ENCODE measurements at regions not wholly inside any gene's neighbourhood (a gene's known extent, or its start where the extent isn't known, plus 50 kb on each side); places are given as distances from the start of the nearest gene placed in this dataset.
"Not testable (repeated sequence)": the region's sequence is repeated elsewhere in the genome, so short reads cannot be mapped to it uniquely, and the experiment has no call there.

DNA sequence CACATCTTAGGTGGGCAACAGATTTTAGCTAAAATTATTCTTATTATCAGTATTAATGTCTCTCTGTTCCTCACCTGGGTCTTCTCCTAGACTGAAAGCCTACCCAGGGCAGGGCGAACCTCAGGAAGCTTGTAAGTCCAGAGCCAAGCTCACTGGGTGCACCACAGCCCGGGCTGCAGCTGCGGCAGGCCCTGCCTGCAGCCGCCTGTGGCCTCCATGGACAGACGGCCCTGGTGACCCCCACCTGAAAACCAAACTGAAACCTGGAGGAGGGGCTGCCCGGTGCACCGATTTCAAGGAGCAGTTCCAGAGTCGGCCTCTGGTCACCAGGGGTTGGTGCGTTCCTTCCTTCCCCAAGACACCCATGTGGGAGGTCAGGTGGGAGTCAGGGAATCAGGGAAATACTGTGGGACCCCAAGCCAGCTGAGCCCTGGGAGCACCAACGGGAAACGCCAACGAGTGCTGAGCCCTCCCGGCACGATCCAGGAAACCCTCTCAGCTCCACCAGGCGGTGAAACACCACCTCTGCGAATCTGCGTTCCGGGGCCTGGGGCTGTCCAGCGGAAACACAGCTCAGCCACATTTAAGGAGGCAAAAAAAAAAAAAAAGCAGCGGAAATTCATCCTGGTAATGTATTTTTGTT lies 68.6 kb upstream of the PPP1R26 start:
- Histone ChIP-seq H3K27ac (ENCODE audit: low read depth, low read length) (no peak overlapping the region), H3K4me3 (ENCODE audit: insufficient read depth, low read length) (no peak overlapping the region), H3K36me3 (ENCODE audit: insufficient read depth, low read length) (no peaks in the 10 kb centered on the region), H2AFZ (ENCODE audit: low read length) (no peak overlapping the region), H3K9me3 (ENCODE audit: low read depth, low read length) (no peaks in the 10 kb centered on the region), H3K27me3 (ENCODE audit: insufficient read depth, low read length) (no peaks in the 10 kb centered on the region), H3K4me1 (ENCODE audit: insufficient read depth, low read length) (no peaks in the 10 kb centered on the region), H3K79me2 (ENCODE audit: insufficient read depth, low read length) (no peaks in the 10 kb centered on the region), H3K4me2 (ENCODE audit: insufficient read depth, low read length) (no peak overlapping the region), H4K20me1 (ENCODE audit: insufficient read depth, low read length) (no peaks in the 10 kb centered on the region)
- peak; percentile 49 for DNase-seq (ENCODE audit: insufficient read length, low spot score, missing footprints)
- TF ChIP-seq, protein P1, sequence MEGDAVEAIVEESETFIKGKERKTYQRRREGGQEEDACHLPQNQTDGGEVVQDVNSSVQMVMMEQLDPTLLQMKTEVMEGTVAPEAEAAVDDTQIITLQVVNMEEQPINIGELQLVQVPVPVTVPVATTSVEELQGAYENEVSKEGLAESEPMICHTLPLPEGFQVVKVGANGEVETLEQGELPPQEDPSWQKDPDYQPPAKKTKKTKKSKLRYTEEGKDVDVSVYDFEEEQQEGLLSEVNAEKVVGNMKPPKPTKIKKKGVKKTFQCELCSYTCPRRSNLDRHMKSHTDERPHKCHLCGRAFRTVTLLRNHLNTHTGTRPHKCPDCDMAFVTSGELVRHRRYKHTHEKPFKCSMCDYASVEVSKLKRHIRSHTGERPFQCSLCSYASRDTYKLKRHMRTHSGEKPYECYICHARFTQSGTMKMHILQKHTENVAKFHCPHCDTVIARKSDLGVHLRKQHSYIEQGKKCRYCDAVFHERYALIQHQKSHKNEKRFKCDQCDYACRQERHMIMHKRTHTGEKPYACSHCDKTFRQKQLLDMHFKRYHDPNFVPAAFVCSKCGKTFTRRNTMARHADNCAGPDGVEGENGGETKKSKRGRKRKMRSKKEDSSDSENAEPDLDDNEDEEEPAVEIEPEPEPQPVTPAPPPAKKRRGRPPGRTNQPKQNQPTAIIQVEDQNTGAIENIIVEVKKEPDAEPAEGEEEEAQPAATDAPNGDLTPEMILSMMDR (IDR thresholded peaks at IDR 0.05; ENCODE audit: extremely low read depth, low read depth, low read length), result no peak

DNA sequence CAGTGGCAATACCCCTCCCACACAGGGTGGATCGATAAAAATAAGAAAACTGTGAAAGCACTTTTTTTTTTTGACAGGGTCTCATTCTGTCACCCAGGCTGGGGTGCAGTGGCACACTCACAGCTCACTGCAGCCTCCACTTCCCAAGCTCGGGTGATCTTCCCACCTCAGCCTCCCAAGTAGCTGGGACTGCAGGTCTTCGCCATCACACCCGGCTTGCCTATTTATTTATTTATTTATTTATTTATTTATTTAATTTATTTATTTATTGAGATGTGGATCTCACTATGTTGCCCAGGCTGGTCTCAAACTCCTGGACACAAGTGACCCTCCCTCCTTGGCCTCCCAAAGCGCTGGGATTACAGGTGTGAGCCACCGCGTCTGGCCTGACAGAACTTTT lies 68.0 kb upstream of the PPP1R26 start:
- not testable (repeated sequence) for H3K36me3 ChIP-seq (ENCODE audit: insufficient read depth, low read length); H3K4me2 ChIP-seq (ENCODE audit: insufficient read depth, low read length); H4K20me1 ChIP-seq (ENCODE audit: insufficient read depth, low read length); H2AFZ ChIP-seq (ENCODE audit: low read length); H3K79me2 ChIP-seq (ENCODE audit: insufficient read depth, low read length); H3K9me3 ChIP-seq (ENCODE audit: low read depth, low read length); H3K4me3 ChIP-seq (ENCODE audit: insufficient read depth, low read length); H3K27ac ChIP-seq (ENCODE audit: low read depth, low read length); H3K4me1 ChIP-seq (ENCODE audit: insufficient read depth, low read length); H3K27me3 ChIP-seq (ENCODE audit: insufficient read depth, low read length)
- peak; percentile 18 for DNase-seq (ENCODE audit: insufficient read length, low spot score, missing footprints)

DNA sequence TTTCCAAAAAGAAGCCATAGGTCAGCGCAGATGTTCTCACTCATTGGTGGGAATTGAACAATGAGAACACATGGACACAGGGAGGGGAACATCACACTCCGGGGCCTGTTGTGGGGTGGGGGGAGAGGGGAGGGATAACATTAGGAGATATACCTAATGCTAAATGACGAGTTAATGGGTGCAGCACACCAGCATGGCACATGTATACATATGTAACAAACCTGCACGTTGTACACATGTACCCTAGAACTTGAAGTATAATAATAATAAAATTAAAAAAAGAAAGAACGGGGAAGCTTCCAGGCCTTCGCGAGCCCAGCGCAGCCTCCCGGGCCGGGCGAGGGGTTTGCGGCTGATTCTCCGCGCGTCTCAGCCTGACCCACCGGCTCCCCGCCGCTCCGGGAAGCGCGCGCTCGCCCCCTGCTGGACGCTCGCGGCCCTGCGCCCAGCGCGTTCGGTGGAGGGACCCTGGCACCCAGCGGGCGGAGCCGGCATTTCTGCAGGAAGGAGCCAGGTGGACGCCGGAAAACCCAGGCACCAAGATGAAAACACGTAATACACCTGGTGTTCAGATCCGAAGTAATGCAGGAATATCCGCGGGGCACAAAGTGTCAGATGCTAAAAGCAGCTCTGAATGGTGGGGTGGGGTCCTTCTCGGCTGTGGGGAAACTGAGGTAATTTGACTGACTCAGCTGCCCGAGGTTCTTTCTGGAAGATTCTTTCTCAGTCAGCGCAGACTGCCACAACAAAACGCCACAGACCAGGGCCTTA lies 67.1 kb upstream of the PPP1R26 start:
- H3K79me2 ChIP-seq (ENCODE audit: insufficient read depth, low read length); H2AFZ ChIP-seq (ENCODE audit: low read length); H3K9me3 ChIP-seq (ENCODE audit: low read depth, low read length); H3K27ac ChIP-seq (ENCODE audit: low read depth, low read length); H4K20me1 ChIP-seq (ENCODE audit: insufficient read depth, low read length); H3K4me2 ChIP-seq (ENCODE audit: insufficient read depth, low read length); H3K4me1 ChIP-seq (ENCODE audit: insufficient read depth, low read length); H3K36me3 ChIP-seq (ENCODE audit: insufficient read depth, low read length); H3K27me3 ChIP-seq (ENCODE audit: insufficient read depth, low read length); H3K4me3 ChIP-seq (ENCODE audit: insufficient read depth, low read length): not testable (repeated sequence)
- TF ChIP-seq, protein P1 (IDR thresholded peaks at IDR 0.05; ENCODE audit: extremely low read depth, low read depth, low read length), result peak; percentile 89
- peak; percentile 98 for DNase-seq (ENCODE audit: insufficient read length, low spot score, missing footprints)

DNA sequence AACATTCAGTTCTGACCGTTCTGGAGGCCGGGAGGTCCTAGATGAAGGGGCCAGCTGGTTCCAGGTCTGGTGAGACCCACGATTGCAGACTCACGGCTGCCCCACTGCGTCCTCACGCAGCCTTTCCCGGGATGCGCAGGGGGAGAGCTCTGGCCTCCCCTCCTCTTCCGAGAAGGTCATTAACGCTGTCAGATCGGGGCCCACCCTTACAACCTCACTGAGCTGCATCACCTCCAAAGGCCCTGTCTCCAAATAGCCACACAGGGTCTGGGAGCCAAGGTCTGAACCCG lies 66.6 kb upstream of the PPP1R26 start:
- no peak overlapping the region for H3K4me2 ChIP-seq (ENCODE audit: insufficient read depth, low read length)
- H3K4me1 ChIP-seq (ENCODE audit: insufficient read depth, low read length), result no peaks in the 10 kb centered on the region
- H3K9me3 ChIP-seq (ENCODE audit: low read depth, low read length), result no peaks in the 10 kb centered on the region
- H3K79me2 ChIP-seq (ENCODE audit: insufficient read depth, low read length), result no peaks in the 10 kb centered on the region
- no peak overlapping the region for H2AFZ ChIP-seq (ENCODE audit: low read length)
- no peaks in the 10 kb centered on the region for H3K27me3 ChIP-seq (ENCODE audit: insufficient read depth, low read length)
- no peak overlapping the region for H3K27ac ChIP-seq (ENCODE audit: low read depth, low read length)
- no peak overlapping the region for H3K4me3 ChIP-seq (ENCODE audit: insufficient read depth, low read length)
- H3K36me3 ChIP-seq (ENCODE audit: insufficient read depth, low read length), result no peaks in the 10 kb centered on the region
- DNase-seq (ENCODE audit: insufficient read length, low spot score, missing footprints), result peak; percentile 60
- TF ChIP-seq, protein P1 (IDR thresholded peaks at IDR 0.05; ENCODE audit: extremely low read depth, low read depth, low read length), result no peak
- H4K20me1 ChIP-seq (ENCODE audit: insufficient read depth, low read length), result no peaks in the 10 kb centered on the region
